GM19467 (cell line): ENCODE measurements at regions not wholly inside any gene's neighbourhood (a gene's known extent, or its start where the extent isn't known, plus 50 kb on each side); places are given as distances from the start of the nearest gene placed in this dataset.

Source experiments
- ATAC-seq: cut with Tn5 transposase; IDR thresholded peaks from one replicate; pipeline ENCODE4 v1.9.1; 2021; ENCODE audit warnings: mild to moderate bottlenecking, moderate library complexity; ENCODE audit not compliant: unreplicated experiment

DNA sequence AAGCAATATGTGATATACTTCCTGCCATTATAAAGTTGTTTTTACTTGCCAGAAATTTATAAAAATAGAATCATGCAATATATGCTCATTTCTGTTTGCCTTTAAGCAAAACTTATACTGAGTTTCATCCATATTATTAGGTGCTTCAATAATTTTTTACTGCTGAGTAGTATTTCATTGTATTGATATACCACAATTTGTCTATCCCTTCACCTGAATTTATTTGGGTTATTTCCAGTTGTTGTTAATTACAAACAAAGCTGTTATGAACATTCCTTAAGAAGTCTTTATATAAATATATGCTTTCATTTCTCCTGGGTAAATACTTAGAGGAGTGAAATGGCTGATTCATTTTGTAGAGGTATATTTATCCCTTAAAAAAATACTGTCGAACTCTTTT lies 864.1 kb downstream of the HACE1 start:
- no peak for ATAC-seq

- no peak for ATAC-seq
These were observed 875.9 kb downstream of the HACE1 start for GRCh38 chr6:103983860-103984259.

DNA sequence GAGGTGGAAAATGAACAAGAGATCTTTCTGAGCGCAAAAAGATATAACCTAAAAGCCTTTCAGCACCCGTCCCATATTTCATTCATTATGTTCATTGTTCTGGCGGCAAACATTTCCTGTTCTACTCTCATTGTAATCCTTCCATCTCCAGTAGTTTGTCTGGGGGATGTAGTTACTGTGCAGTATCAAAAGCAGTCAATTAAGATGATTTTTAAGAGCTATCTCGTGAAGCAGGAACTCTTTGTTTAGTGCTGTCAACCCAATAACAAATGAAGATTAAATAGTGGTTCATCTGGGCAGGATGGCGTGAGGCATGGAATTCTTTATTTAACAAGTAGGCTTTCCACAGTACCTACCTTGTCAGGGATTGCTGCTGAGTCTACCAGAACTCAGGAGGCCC lies 876.7 kb downstream of the HACE1 start:
- ATAC-seq, result no peak

GRCh38 chr6:103982574-103982973 lies 877.1 kb downstream of the HACE1 start:
- no peak for ATAC-seq

- ATAC-seq, result no peak
These were observed 880.4 kb downstream of the HACE1 start for GRCh38 chr6:103979308-103979707.

DNA sequence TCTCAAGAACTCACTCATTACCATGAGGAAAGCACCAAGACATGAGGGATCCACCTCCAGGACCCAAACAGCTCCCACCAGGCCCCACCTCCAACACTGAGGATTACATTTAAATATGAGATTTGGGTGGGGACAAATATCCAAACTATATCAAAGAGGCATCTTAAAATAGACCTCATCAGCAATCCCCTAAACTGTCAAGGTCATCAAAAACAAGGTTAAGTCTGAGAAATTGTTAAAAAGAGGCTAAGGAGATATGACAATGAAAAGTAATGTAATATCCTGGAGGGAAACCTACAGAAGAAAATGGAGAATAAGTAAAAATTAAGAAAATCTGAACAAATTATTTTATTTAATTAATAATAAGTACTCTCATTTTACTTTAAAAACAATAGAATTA lies 922.3 kb downstream of the HACE1 start:
- ATAC-seq, result no peak

DNA sequence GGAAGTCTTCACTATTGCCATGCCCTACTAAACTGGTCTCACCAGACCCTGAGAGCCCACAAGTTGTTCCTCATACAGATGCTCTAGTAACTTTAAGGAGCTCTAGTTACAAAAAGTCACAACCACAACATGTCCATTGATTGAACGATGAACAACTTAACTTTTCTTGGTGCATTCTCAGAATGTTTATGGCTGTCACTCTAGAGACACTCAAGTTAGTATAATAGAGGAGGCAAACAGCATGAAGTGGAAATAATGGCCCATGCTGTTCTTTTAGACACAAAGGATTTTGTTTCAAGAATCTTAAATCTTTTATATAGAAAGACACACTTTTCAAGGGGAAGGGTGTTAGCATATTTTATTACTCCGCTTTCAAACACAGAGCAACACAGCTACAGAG lies 934.4 kb downstream of the HACE1 start:
- ATAC-seq, result no peak

DNA sequence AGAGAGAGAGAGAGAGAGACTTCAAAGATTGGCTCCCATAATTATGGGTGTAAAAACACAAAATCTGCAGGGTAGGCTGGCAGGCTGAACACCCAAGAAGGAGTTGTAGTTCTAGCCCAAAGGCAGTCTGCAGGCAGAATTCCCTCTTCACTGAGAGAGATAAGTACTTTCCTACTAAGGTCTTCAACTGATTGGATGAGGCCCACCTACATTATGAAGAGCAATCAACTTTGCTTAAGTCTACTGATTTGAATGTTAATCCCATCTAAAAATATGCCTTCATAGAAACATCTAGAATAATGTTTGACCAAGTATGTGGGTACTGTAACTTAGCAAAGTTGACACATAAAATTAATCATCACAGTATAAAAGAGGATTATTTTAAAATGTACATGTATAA lies 949.7 kb downstream of the HACE1 start:
- no peak for ATAC-seq

DNA sequence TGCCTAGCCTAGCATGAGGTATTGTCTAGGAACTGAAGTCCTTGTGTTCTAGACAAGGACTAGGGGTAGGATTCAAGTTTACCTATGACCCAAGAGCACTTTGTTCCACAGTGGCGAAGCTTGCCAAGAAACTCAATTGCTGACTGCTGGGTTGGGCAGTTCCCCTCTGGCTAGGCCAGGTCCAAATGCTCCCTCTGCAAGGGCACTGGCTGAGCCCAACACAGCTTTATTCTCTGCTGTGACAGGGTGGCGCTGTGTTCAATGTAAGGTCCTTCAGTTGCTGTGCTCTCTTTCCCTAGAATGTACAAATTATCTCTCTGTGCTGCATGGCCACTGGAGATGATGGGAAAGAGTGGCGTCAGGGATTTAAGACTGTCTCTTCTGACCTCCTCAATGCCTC lies 950.8 kb downstream of the HACE1 start:
- no peak for ATAC-seq

- no peak for ATAC-seq
These were observed 964.6 kb downstream of the HACE1 start for GRCh38 chr6:103895136-103895535.

- ATAC-seq, result no peak
These were observed 966.6 kb downstream of the HACE1 start for GRCh38 chr6:103893141-103893581.

DNA sequence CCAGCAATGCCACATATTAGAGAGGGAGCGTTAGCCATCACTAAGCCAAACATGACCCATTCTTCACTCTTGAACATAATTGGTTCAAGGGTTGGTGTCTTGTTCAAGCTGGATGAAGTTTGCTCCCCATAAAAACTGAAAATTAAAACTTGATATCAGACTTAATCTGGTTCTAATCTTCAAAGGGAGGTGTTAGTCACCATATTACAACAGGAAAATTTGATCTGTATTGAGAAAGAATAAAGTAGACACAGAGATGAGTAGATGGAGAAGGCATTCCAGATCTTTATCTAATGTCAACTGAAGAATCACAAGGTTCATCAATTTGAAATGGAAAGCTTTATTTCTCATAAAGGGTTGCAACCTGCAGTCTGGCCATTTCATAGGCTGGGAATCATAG lies 972.8 kb downstream of the HACE1 start:
- ATAC-seq, result no peak

DNA sequence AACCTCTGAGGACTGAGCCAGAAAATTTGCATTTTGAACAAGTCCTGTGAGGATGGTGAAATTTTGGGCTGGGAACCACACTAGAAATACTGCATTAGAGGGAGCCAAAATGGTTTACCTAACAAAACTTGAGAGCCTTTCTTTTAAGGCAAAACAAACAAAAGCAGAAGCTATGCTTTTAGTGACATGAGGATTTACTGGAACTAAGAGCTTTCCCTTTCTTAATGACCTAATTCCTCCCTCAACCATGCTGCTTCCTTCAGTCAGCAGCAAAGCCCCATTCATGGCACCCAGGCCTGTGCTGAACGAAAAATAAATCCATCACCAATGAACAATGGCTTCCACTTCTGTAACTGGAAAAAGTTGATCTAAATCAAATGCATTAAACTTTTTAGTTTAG lies 974.3 kb downstream of the HACE1 start:
- ATAC-seq, result no peak

DNA sequence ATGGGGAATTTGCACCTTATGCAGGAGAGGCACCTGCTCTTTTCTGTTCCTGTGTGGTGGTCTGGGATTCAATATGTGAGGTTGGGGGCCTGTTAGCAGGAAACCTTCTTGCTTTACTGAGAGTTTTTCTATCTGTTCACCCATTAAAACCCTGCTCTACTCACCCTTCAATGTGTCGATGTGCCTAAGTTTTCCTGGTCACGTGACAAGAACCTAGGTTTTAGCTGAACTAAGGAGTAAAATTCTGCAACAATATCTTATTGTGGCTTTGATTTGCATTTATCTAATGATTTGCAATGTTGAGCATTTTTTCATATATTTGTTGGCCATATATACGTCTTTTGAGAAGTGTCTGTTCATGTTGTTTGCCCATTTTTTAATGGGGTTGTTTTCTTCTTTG lies 979.9 kb downstream of the HACE1 start:
- no peak for ATAC-seq

GRCh38 chr6:103875221-103875620 lies 984.5 kb downstream of the HACE1 start:
- ATAC-seq, result no peak

GRCh38 chr6:103874575-103874974 lies 985.1 kb downstream of the HACE1 start:
- ATAC-seq, result no peak

DNA sequence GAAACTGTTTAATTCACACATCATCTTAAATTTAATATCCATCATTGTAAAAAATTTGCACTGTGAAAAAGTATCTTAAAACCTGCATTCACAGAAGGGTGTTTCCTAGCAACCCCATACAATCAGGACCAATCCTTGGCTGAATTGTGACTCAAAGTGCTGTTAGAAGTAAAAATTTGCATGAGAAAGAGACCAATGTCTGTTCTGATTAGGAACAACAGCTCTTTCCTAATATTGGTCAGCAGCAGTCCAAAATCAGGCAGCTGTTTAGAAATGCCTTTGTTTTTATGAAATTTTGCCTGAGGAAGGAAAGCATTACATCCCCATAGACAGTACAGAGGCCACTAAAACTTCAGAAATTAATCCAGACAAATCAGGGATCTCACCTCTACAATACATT lies 987.0 kb downstream of the HACE1 start:
- no peak for ATAC-seq

DNA sequence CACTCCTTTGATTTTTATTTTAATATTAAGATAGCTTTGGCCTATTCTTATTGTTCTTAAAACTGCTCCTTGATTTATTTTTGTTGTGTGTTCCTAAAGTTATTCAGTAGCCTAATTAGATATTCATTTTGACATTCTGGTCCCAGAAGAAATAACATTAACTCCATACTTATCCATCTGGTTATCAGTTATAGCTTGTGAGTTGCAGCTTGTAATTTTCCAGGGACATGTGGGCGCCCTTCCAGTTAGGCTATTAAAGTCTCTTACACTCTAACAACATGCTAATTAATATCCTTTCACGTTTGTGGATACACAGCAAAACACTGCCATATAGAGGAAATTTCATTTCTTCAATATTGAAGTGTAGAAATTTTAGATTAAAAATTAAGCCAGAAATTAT lies 987.5 kb downstream of the HACE1 start:
- ATAC-seq, result no peak

DNA sequence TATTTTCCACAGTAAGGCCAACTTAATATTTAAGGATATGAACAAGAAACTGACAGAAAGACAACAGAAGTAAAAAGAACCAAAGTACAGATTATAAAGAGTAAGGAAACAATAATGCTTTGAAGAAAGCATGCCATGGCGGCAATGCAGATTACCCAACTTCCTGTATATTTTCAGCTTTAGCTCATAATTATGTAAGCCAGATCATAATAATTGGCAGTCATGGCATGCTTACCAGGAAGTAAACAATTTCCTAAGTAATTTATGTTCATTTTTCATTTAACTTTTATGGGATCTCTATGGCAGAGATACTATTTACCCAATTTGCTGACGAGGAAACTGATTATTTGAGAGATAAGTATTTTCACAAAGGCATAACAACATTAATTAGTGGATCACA lies 988.7 kb downstream of the HACE1 start:
- no peak for ATAC-seq

DNA sequence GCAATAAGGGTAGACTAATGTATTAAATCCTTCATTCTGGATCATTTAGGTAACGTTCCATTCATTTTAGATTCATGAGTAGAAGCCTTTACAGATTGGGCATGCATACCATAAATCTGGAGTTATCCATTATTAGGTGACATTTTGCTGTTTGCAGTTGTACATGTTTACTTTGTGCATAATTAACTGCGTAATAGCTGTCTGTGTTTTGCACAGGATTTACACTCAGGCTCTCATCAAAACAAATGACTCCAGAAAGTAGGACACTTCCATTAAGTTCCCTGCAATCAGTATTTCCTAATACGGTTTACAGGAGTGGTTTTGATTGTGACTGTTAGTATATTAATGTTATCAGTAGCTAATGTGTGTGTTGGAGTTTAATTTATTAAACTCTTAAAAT lies 997.4 kb downstream of the HACE1 start:
- ATAC-seq, result no peak

DNA sequence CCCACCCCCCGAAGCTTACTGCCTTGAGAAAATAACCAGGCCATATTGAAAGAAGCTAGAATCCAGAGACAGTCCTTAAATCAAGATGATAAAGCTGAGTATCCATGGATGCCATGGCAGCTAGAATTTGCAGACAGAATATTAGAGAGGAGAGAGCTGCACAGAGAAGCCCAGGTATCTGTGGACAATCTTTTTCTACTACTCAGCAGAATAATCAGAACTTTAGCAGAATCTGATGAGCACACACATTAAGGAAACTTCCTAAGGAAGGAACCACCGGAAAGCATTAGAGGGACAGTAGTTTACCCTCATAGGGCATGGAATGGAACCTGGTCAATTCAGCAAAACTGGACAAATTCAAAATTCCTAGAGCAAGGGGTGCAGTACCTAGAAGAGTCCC lies 1001.7 kb downstream of the HACE1 start:
- ATAC-seq, result no peak

- ATAC-seq, result no peak
These were observed 1004.0 kb downstream of the HACE1 start for GRCh38 chr6:103855750-103856149.

GRCh38 chr6:103854059-103854458 lies 1005.7 kb downstream of the HACE1 start:
- ATAC-seq, result no peak

DNA sequence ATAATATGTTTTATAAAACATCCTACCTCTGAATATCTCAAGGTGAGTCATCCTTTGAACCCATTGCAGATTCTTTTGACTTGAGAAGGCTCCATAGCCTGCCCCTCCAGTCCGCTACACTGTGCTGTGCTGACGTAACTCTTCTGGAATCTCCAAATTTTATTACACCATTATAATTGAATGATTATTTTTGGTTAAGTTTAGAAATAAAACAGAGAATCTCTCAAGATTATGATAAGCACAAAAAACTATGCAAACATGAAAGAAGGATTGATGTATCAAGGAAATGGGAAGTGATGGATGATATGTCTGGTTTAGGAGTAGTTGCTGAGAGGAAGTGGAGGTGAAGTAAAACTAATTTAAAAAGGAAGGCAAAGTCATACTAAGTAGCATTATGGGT lies 1021.3 kb downstream of the HACE1 start:
- no peak for ATAC-seq
